Right lobe of liver (tissue), 4 donors: ENCODE measurements at regions not wholly inside any gene's neighbourhood (a gene's known extent, or its start where the extent isn't known, plus 50 kb on each side); places are given as distances from the start of the nearest gene placed in this dataset.

Experiments used
- POLR2A ChIP-seq: fragments of 450-650 bp; IDR thresholded peaks from one replicate; pipeline ENCODE4 v1.6.1; 2017; ENCODE audit warnings: antibody characterized with exemption, mild to moderate bottlenecking
- TF ChIP-seq, protein P1 (sequence below), 4 donors: fragments of 200-600 bp in 3 of 4; fragments of 450-650 bp in 1 of 4; IDR thresholded peaks; one replicate each; pipeline versions ENCODE4 v1.5.1 to v1.8.0; 2016 to 2022; ENCODE audit warnings: antibody characterized with exemption in 4 of 4, mild to moderate bottlenecking in 2 of 4
- donor health status: DM: no; HTN: no; CAD: no.
- donor health status: DM: no; HTN: no; CAD: no.
- donor health status: DM: no; HTN: yes; CAD: no.

DNA sequence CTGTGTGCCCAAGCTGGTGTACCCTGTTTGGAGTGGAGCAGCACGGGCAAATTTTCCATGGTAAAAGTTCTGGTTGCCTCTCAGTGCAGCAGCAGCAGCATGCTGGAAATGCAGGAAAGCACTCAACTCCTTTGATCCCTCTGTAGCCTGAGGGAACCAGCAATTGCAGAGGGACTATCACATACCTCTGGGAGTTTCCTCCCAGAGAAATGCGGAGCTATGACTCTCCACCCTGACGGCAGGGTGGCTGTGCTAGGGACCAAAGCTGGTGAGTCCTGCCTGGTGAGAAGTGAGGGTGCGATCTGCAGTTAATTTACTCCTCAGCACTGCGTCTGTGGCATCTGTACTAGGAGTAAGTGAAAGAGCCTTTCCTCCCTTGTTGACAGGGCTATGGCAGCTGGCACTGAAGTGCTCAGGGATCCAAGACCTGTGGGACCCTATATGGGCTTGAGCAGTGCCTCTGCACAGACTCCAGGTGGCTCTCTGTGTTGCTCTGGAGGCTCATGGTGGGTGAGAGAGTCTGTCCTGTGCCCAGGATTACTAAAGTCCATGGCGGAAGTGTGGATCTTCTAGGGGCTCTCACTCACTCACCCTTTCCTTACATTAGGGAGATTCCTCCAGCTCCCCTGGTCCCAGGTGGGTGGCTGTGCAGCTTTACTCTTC, 601.2 kb upstream of the TYRP1 start:
- no peak for TF ChIP-seq POLR2A
- TF ChIP-seq, protein P1, sequence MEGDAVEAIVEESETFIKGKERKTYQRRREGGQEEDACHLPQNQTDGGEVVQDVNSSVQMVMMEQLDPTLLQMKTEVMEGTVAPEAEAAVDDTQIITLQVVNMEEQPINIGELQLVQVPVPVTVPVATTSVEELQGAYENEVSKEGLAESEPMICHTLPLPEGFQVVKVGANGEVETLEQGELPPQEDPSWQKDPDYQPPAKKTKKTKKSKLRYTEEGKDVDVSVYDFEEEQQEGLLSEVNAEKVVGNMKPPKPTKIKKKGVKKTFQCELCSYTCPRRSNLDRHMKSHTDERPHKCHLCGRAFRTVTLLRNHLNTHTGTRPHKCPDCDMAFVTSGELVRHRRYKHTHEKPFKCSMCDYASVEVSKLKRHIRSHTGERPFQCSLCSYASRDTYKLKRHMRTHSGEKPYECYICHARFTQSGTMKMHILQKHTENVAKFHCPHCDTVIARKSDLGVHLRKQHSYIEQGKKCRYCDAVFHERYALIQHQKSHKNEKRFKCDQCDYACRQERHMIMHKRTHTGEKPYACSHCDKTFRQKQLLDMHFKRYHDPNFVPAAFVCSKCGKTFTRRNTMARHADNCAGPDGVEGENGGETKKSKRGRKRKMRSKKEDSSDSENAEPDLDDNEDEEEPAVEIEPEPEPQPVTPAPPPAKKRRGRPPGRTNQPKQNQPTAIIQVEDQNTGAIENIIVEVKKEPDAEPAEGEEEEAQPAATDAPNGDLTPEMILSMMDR (IDR thresholded peaks at IDR 0.05) = no peak
